C4-2B (cell line): ENCODE measurements at regions not wholly inside any gene's neighbourhood (a gene's known extent, or its start where the extent isn't known, plus 50 kb on each side); places are given as distances from the start of the nearest gene placed in this dataset.

Experiments used
- ZFX ChIP-seq: fragments of 450-650 bp; IDR thresholded peaks from 2 replicates; pipeline ENCODE4 v1.6.1; 2017
- TF ChIP-seq, protein P1 (sequence below): fragments of 450-650 bp; conservative IDR thresholded peaks from 2 replicates; pipeline ENCODE4 v1.5.1; 2017; ENCODE audit warnings: mild to moderate bottlenecking

DNA sequence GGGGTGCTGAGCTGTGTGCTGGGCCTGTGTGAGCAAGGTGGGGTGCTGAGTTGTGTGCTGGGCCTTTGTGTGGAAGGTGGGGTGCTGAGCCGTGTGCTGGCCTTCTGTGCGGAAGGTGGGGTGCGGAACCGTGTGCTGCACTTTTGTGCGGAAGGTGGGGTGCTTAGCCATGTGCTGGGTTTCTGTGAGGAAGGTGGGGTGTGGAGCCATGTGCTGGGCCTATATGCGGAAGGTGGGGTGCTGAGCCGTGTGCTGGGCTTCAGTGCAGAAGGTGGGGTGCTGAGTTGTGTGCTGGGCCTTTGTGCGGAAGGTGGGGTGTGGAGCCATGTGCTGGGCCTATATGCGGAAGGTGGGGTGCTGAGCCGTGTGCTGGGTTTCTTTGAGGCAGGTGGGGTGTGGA, 555.4 kb upstream of the EEF2KMT start:
- TF ChIP-seq, protein P1, sequence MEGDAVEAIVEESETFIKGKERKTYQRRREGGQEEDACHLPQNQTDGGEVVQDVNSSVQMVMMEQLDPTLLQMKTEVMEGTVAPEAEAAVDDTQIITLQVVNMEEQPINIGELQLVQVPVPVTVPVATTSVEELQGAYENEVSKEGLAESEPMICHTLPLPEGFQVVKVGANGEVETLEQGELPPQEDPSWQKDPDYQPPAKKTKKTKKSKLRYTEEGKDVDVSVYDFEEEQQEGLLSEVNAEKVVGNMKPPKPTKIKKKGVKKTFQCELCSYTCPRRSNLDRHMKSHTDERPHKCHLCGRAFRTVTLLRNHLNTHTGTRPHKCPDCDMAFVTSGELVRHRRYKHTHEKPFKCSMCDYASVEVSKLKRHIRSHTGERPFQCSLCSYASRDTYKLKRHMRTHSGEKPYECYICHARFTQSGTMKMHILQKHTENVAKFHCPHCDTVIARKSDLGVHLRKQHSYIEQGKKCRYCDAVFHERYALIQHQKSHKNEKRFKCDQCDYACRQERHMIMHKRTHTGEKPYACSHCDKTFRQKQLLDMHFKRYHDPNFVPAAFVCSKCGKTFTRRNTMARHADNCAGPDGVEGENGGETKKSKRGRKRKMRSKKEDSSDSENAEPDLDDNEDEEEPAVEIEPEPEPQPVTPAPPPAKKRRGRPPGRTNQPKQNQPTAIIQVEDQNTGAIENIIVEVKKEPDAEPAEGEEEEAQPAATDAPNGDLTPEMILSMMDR = no peak
- no peak for TF ChIP-seq ZFX
